ENCODE measurements at regions not wholly inside any gene's neighbourhood (a gene's known extent, or its start where the extent isn't known, plus 50 kb on each side); places are given as distances from the start of the nearest gene placed in this dataset.

DNA sequence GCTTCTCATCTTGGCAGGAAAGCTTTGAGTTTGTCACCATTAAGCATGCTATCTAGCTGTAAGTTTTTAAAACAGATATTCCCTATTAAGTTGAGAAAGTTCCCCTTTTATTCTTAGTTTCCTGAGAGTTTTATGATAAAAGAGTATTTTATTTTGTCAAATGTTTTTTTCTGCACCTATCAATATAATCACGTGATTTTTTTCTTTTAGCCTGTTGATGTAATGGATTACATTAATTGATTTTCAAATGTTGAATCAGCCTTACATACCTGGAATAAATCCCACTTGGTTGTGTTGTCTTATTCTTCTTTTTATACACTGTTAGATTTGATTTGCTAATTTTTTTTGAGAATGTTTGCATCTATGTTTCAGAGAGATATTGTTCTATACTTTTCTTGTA is 179.5 kb downstream of the ZNF621 start:
- Histone ChIP-seq H4K20me1 (ENCODE audit: insufficient read depth) (no peaks in the 10 kb centered on the region), H3K9me3 (ENCODE audit: low read depth) (no peaks in the 10 kb centered on the region), H3K27ac (no peak overlapping the region), H3K9me2 (ENCODE audit: insufficient read depth) (no peaks in the 10 kb centered on the region), H3K36me3 (ENCODE audit: low read depth) (no peaks in the 10 kb centered on the region), H3K79me2 (ENCODE audit: insufficient read depth) (no peaks in the 10 kb centered on the region), H3K4me2 (ENCODE audit: unreplicated experiment) (no peak overlapping the region), H3K4me1 (ENCODE audit: insufficient read depth) (no peaks in the 10 kb centered on the region), H3F3A (ENCODE audit: insufficient read depth) (no peaks in the 10 kb centered on the region), H3K4me3 (no peak overlapping the region), H3K27me3 (replicated peaks; ENCODE audit: insufficient read depth) (no peaks in the 10 kb centered on the region), H3K9ac (no peak overlapping the region), H2AFZ (no peak overlapping the region)
- WGBS, 2 experiments (ENCODE audit: low coverage in 1 of 2, low lambda C conversion rate in 2 of 2, missing lambda C conversion rate in 2 of 2): 8 to 17% methylated on average over 1 of the region's 1 CpG
- no peak for DNase-seq
- TF ChIP-seq EZH2phosphoT487 (IDR thresholded peaks at IDR 0.05; ENCODE audit: insufficient read depth, low read depth): no peak
- TF ChIP-seq EZH2 (IDR thresholded peaks at IDR 0.05; ENCODE audit: insufficient read depth, poor library complexity, severe bottlenecking): no peak
- in situ Hi-C loops (cut with MboI): no loop called here

DNA sequence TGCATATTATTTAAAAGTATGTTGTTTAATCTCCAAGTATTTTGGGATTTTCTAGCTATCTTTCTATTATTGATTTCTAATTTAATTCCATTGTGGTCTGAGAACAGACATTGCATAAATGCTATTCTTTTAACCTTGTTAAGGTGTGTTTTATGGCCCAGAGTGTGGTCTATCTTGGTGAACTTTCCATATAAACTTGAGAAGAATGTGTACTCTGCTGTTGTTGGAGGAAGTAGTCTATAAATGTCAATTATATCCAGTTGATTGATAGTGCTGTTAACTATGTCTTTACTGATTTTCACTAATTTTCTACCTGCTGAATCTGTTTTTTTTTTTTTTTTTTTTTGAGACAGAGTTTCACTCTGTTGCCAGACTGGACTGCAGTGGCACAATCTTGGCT is 180.9 kb downstream of the ZNF621 start:
- no peaks in the 10 kb centered on the region for H4K20me1 ChIP-seq (ENCODE audit: insufficient read depth)
- H3K4me1 ChIP-seq (ENCODE audit: insufficient read depth): no peaks in the 10 kb centered on the region
- H3K36me3 ChIP-seq (ENCODE audit: low read depth): no peaks in the 10 kb centered on the region
- no peaks in the 10 kb centered on the region for H3K79me2 ChIP-seq (ENCODE audit: insufficient read depth)
- no peak overlapping the region for H3K4me3 ChIP-seq
- TF ChIP-seq EZH2 (IDR thresholded peaks at IDR 0.05; ENCODE audit: insufficient read depth, poor library complexity, severe bottlenecking): no peak
- no peak for TF ChIP-seq EZH2phosphoT487 (IDR thresholded peaks at IDR 0.05; ENCODE audit: insufficient read depth, low read depth)
- in situ Hi-C loops (cut with MboI): no loop called here
- H2AFZ ChIP-seq: no peak overlapping the region
- H3K27me3 ChIP-seq (replicated peaks; ENCODE audit: insufficient read depth): no peaks in the 10 kb centered on the region
- DNase-seq: no peak
- no peaks in the 10 kb centered on the region for H3K9me2 ChIP-seq (ENCODE audit: insufficient read depth)
- no peaks in the 10 kb centered on the region for H3K9me3 ChIP-seq (ENCODE audit: low read depth)
- H3K4me2 ChIP-seq (ENCODE audit: unreplicated experiment): no peak overlapping the region
- H3K9ac ChIP-seq: no peak overlapping the region
- no peaks in the 10 kb centered on the region for H3F3A ChIP-seq (ENCODE audit: insufficient read depth)
- no peak overlapping the region for H3K27ac ChIP-seq

DNA sequence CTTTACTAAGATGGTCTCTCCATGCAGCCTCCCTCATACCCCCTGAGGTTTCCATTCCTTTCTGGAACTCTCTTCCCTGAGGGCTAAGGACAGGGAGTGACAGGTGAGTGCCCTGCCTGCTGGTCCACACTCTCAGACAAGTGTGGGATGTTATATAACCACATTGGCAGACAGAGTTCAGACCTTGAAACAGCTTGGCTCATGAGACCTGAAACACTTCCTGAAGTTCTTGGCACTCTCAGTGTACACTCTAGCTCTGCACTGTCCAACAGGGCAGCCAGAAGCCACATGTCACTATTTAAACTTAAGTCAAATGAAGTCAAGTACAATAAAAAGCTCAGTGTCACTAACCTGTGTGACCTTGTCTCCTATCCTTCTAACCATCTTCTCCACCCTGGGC is 188.5 kb downstream of the ZNF621 start:
- H3K4me2 ChIP-seq (ENCODE audit: unreplicated experiment): no peak overlapping the region
- no peak overlapping the region for H3K27ac ChIP-seq
- H3F3A ChIP-seq (ENCODE audit: insufficient read depth): no peaks in the 10 kb centered on the region
- H3K36me3 ChIP-seq (ENCODE audit: low read depth): no peaks in the 10 kb centered on the region
- H3K9me2 ChIP-seq (ENCODE audit: insufficient read depth): no peaks in the 10 kb centered on the region
- H3K27me3 ChIP-seq (replicated peaks; ENCODE audit: insufficient read depth): no peaks in the 10 kb centered on the region
- no peak overlapping the region for H3K9ac ChIP-seq
- no peak overlapping the region for H2AFZ ChIP-seq
- DNase-seq: no peak
- TF ChIP-seq EZH2 (IDR thresholded peaks at IDR 0.05; ENCODE audit: insufficient read depth, poor library complexity, severe bottlenecking): no peak
- TF ChIP-seq EZH2phosphoT487 (IDR thresholded peaks at IDR 0.05; ENCODE audit: insufficient read depth, low read depth): no peak
- no peak overlapping the region for H3K4me3 ChIP-seq
- H4K20me1 ChIP-seq (ENCODE audit: insufficient read depth): no peaks in the 10 kb centered on the region
- H3K79me2 ChIP-seq (ENCODE audit: insufficient read depth): no peaks in the 10 kb centered on the region
- in situ Hi-C loops (cut with MboI): no loop called here
- H3K9me3 ChIP-seq (ENCODE audit: low read depth): no peaks in the 10 kb centered on the region
- no peaks in the 10 kb centered on the region for H3K4me1 ChIP-seq (ENCODE audit: insufficient read depth)

DNA sequence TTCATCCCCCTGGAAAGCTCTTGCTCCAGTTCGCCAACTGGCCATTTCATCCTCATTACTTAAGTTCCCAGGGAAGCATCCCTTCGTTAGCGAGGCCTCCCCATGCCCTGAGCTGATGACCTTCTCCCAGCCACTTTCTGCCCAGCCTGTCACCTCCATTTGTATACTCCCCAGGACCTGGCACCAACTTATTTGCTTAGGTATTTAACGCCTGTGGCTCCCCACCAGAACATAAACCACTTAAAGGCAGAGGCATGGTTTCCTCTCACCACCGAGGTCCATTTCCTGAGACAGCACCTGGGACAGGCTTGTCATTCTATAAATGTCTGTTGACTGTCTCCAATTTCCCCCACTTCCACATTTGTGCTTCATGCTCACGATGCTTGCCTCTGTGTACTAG is 189.0 kb downstream of the ZNF621 start:
- TF ChIP-seq EZH2 (IDR thresholded peaks at IDR 0.05; ENCODE audit: insufficient read depth, poor library complexity, severe bottlenecking): no peak
- no peak for TF ChIP-seq EZH2phosphoT487 (IDR thresholded peaks at IDR 0.05; ENCODE audit: insufficient read depth, low read depth)
- no peaks in the 10 kb centered on the region for H4K20me1 ChIP-seq (ENCODE audit: insufficient read depth)
- no peaks in the 10 kb centered on the region for H3K4me1 ChIP-seq (ENCODE audit: insufficient read depth)
- H3K27me3 ChIP-seq (replicated peaks; ENCODE audit: insufficient read depth): no peaks in the 10 kb centered on the region
- no peak overlapping the region for H3K4me2 ChIP-seq (ENCODE audit: unreplicated experiment)
- H3K9ac ChIP-seq: no peak overlapping the region
- H3K4me3 ChIP-seq: no peak overlapping the region
- 34 to 41% methylated on average over 6 of the region's 6 CpGs for WGBS, 2 experiments (ENCODE audit: low coverage in 1 of 2, low lambda C conversion rate in 2 of 2, missing lambda C conversion rate in 2 of 2)
- DNase-seq: no peak
- no peaks in the 10 kb centered on the region for H3F3A ChIP-seq (ENCODE audit: insufficient read depth)
- H3K27ac ChIP-seq: no peak overlapping the region
- H3K9me2 ChIP-seq (ENCODE audit: insufficient read depth): no peaks in the 10 kb centered on the region
- no peak overlapping the region for H2AFZ ChIP-seq
- H3K9me3 ChIP-seq (ENCODE audit: low read depth): no peaks in the 10 kb centered on the region
- no peaks in the 10 kb centered on the region for H3K36me3 ChIP-seq (ENCODE audit: low read depth)
- H3K79me2 ChIP-seq (ENCODE audit: insufficient read depth): no peaks in the 10 kb centered on the region
- in situ Hi-C loops (cut with MboI): no loop called here

DNA sequence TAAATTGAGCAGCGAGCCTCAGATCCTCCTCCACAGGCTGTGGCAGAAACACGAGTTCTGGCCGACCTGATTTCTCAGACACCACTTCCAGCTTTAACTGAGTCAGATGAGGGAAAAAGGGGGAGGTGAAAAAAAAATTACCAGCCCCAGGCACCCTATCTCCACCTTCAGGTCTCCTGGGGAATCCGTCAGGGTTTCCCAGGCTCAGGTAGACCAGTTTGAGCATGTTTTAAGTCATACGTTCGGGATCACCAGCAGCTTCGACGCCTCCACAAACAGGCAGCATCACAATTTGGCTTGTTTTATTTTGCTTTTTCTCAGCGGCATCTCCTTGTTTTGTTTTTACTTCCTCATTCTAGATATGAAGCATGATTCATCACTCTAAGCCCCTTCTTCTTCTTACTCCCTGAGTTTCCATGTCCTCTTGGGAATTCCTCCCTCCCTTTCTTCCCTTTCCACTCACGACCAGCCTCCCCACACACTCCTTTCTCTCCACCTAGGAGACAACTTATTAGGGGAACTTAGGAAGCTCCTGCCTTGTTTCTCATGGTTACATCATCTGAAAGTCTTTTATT is 190.1 kb downstream of the ZNF621 start:
- Histone ChIP-seq H3K27me3 (replicated peaks; ENCODE audit: insufficient read depth) (no peaks in the 10 kb centered on the region), H3K4me3 (no peak overlapping the region), H3K9ac (no peak overlapping the region), H3K4me2 (ENCODE audit: unreplicated experiment) (no peak overlapping the region), H3K27ac (no peak overlapping the region), H3K9me2 (ENCODE audit: insufficient read depth) (no peaks in the 10 kb centered on the region), H4K20me1 (ENCODE audit: insufficient read depth) (no peaks in the 10 kb centered on the region), H3K36me3 (ENCODE audit: low read depth) (no peaks in the 10 kb centered on the region), H2AFZ (no peak overlapping the region), H3K4me1 (ENCODE audit: insufficient read depth) (no peaks in the 10 kb centered on the region), H3K9me3 (ENCODE audit: low read depth) (no peaks in the 10 kb centered on the region), H3K79me2 (ENCODE audit: insufficient read depth) (no peaks in the 10 kb centered on the region), H3F3A (ENCODE audit: insufficient read depth) (no peaks in the 10 kb centered on the region)
- TF ChIP-seq EZH2phosphoT487 (IDR thresholded peaks at IDR 0.05; ENCODE audit: insufficient read depth, low read depth) (no peak), EZH2 (IDR thresholded peaks at IDR 0.05; ENCODE audit: insufficient read depth, poor library complexity, severe bottlenecking) (no peak)
- in situ Hi-C loops (cut with MboI): no loop called here
- DNase-seq: no peak
- 59 to 60% methylated on average over 10 of the region's 10 CpGs for WGBS, 2 experiments (ENCODE audit: low coverage in 1 of 2, low lambda C conversion rate in 2 of 2, missing lambda C conversion rate in 2 of 2)
